NCI-H510A (cell line): ENCODE measurements at regions not wholly inside any gene's neighbourhood (a gene's known extent, or its start where the extent isn't known, plus 50 kb on each side); places are given as distances from the start of the nearest gene placed in this dataset.

Source experiments
- DNase-seq: peaks from one replicate; lab custom pipeline; 2025; lab: John Stamatoyannopoulos, UW

GRCh38 chr5:171688696-171689495 is 96.7 kb upstream of the SMIM23 start:
- peak; percentile 33 for DNase-seq

GRCh38 chr5:171689853-171690417 is 95.7 kb upstream of the SMIM23 start:
- no peak for DNase-seq

GRCh38 chr5:171692107-171692506 is 93.5 kb upstream of the SMIM23 start:
- peak; percentile 27 for DNase-seq

- DNase-seq = no peak
Observed at GRCh38 chr5:171692936-171693335, 92.7 kb upstream of the SMIM23 start.

- DNase-seq = no peak
Observed at GRCh38 chr5:171693412-171693811, 92.2 kb upstream of the SMIM23 start.

GRCh38 chr5:171695804-171696203 is 89.8 kb upstream of the SMIM23 start:
- DNase-seq = no peak

- no peak for DNase-seq
Observed at GRCh38 chr5:171697221-171698102, 88.2 kb upstream of the SMIM23 start.

GRCh38 chr5:171700318-171700912 is 85.2 kb upstream of the SMIM23 start:
- DNase-seq = no peak

- no peak for DNase-seq
Observed at GRCh38 chr5:171701100-171701541, 84.5 kb upstream of the SMIM23 start.

- no peak for DNase-seq
Observed at GRCh38 chr5:171702135-171702770, 83.4 kb upstream of the SMIM23 start.

- no peak for DNase-seq
Observed at GRCh38 chr5:171703146-171703545, 82.5 kb upstream of the SMIM23 start.

GRCh38 chr5:171705036-171705435 is 80.6 kb upstream of the SMIM23 start:
- no peak for DNase-seq

GRCh38 chr5:171705830-171706468 is 79.7 kb upstream of the SMIM23 start:
- no peak for DNase-seq

GRCh38 chr5:171706736-171707441 is 78.7 kb upstream of the SMIM23 start:
- DNase-seq = no peak

GRCh38 chr5:171707442-171707792 is 78.2 kb upstream of the SMIM23 start:
- DNase-seq = no peak

GRCh38 chr5:171709930-171710329 is 75.7 kb upstream of the SMIM23 start:
- no peak for DNase-seq

- DNase-seq = no peak
Observed at GRCh38 chr5:171710451-171711024, 75.1 kb upstream of the SMIM23 start.

GRCh38 chr5:171711571-171711970 is 74.0 kb upstream of the SMIM23 start:
- DNase-seq = no peak

- DNase-seq = no peak
Observed at GRCh38 chr5:171712616-171713015, 73.0 kb upstream of the SMIM23 start.

GRCh38 chr5:171713152-171713551 is 72.5 kb upstream of the SMIM23 start:
- no peak for DNase-seq
